ENCODE measurements at regions not wholly inside any gene's neighbourhood (a gene's known extent, or its start where the extent isn't known, plus 50 kb on each side); places are given as distances from the start of the nearest gene placed in this dataset.

DNA sequence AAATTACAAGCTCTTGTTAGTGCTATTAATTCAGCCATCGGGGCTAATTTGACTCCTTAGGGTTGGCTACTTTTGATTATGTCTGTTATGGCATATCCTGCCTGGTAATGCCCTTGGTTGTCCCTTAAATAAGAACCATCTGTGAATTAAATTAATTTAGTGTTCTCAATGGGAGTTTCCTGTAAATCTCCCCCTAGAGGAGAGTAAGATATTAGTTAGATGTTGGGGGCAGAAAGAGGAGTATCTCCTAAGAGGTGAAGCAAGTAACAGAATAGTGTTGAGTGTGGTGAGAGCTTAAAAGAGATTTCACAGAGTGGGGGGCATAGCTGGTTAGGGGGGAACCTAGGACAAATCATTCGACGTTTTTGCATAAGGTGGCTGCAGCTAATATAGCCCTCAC is 1126.9 kb downstream of the JRKL start:
- TF ChIP-seq, protein P1, sequence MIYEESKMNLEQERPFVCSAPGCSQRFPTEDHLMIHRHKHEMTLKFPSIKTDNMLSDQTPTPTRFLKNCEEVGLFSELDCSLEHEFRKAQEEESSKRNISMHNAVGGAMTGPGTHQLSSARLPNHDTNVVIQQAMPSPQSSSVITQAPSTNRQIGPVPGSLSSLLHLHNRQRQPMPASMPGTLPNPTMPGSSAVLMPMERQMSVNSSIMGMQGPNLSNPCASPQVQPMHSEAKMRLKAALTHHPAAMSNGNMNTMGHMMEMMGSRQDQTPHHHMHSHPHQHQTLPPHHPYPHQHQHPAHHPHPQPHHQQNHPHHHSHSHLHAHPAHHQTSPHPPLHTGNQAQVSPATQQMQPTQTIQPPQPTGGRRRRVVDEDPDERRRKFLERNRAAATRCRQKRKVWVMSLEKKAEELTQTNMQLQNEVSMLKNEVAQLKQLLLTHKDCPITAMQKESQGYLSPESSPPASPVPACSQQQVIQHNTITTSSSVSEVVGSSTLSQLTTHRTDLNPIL (CRISPR knock-in tag; IDR thresholded peaks at IDR 0.05), result no peak
- TF ChIP-seq PHF8 (IDR thresholded peaks at IDR 0.05; ENCODE audit: borderline replicate concordance, low read length), result no peak
- TF ChIP-seq, protein P2, sequence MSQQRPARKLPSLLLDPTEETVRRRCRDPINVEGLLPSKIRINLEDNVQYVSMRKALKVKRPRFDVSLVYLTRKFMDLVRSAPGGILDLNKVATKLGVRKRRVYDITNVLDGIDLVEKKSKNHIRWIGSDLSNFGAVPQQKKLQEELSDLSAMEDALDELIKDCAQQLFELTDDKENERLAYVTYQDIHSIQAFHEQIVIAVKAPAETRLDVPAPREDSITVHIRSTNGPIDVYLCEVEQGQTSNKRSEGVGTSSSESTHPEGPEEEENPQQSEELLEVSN (IDR thresholded peaks at IDR 0.05; ENCODE audit: borderline replicate concordance in 1 of 2, extremely low read depth in 1 of 2, insufficient read depth in 1 of 2, insufficient read length in 1 of 2, low read depth in 1 of 2, low read length in 1 of 2, poor library complexity in 1 of 2, severe bottlenecking in 1 of 2), result no peak
- no peak for TF ChIP-seq IRF2 (CRISPR knock-in tag; IDR thresholded peaks at IDR 0.05)

Data from K562 (cell line).